ENCODE measurements at regions not wholly inside any gene's neighbourhood (a gene's known extent, or its start where the extent isn't known, plus 50 kb on each side); places are given as distances from the start of the nearest gene placed in this dataset.
A peak's percentile ranks its signal among the peaks of the same experiment; 100 is the strongest.
"Not testable (repeated sequence)": the region's sequence is repeated elsewhere in the genome, so short reads cannot be mapped to it uniquely, and the experiment has no call there.

GRCh38 chrX:27404366-27404765, 58.8 kb downstream of the PPP4R3C start:
- no peak for DNase-seq

GRCh38 chrX:27399146-27399456, 64.0 kb downstream of the PPP4R3C start:
- no peak for DNase-seq

GRCh38 chrX:27391623-27392022, 71.5 kb downstream of the PPP4R3C start:
- no peak for DNase-seq

GRCh38 chrX:27381419-27381818, 81.7 kb downstream of the PPP4R3C start:
- DNase-seq: no peak

GRCh38 chrX:27380163-27380845, 82.8 kb downstream of the PPP4R3C start:
- DNase-seq: no peak

GRCh38 chrX:27354021-27354420, 109.1 kb downstream of the PPP4R3C start:
- DNase-seq: no peak

- DNase-seq: no peak
Measured at GRCh38 chrX:27350476-27350875, 112.7 kb downstream of the PPP4R3C start.

- DNase-seq: peak; percentile 19 to 30
Measured at GRCh38 chrX:27336466-27337091, 126.6 kb downstream of the PPP4R3C start.

- DNase-seq: no peak
Measured at GRCh38 chrX:27321632-27322031, 141.5 kb downstream of the PPP4R3C start.

GRCh38 chrX:27309406-27309805, 153.7 kb downstream of the PPP4R3C start:
- DNase-seq: no peak

- DNase-seq: no peak
Measured at GRCh38 chrX:27307546-27307945, 155.6 kb downstream of the PPP4R3C start.

GRCh38 chrX:27292552-27292951, 170.6 kb downstream of the PPP4R3C start:
- DNase-seq: not testable (repeated sequence)

GRCh38 chrX:27276751-27277150, 186.4 kb downstream of the PPP4R3C start:
- no peak for DNase-seq

- DNase-seq: no peak
Measured at GRCh38 chrX:27254656-27255055, 208.5 kb downstream of the PPP4R3C start.

GRCh38 chrX:27251369-27251768, 211.8 kb downstream of the PPP4R3C start:
- DNase-seq: no peak

- no peak for DNase-seq
Measured at GRCh38 chrX:27242581-27242980, 220.6 kb downstream of the PPP4R3C start.

- no peak for DNase-seq
Measured at GRCh38 chrX:27241981-27242380, 221.2 kb downstream of the PPP4R3C start.

GRCh38 chrX:27240042-27240441, 223.1 kb downstream of the PPP4R3C start:
- DNase-seq: not testable (repeated sequence)

GRCh38 chrX:27236681-27237080, 226.5 kb downstream of the PPP4R3C start:
- DNase-seq: no peak

- no peak for DNase-seq
Measured at GRCh38 chrX:27229721-27230120, 233.4 kb downstream of the PPP4R3C start.

GRCh38 chrX:27222661-27223060, 240.5 kb downstream of the PPP4R3C start:
- no peak for DNase-seq

GRCh38 chrX:27186671-27187070, 276.5 kb downstream of the PPP4R3C start:
- DNase-seq: peak; percentile 9 to 17

GRCh38 chrX:27163236-27163635, 299.9 kb downstream of the PPP4R3C start:
- no peak for DNase-seq

GRCh38 chrX:27162496-27162895, 300.6 kb downstream of the PPP4R3C start:
- DNase-seq: no peak

- not testable (repeated sequence) for DNase-seq
Measured at GRCh38 chrX:27156921-27157320, 306.2 kb downstream of the PPP4R3C start.

All from stimulated activated CD4-positive, alpha-beta T cell treated with anti-CD3 and anti-CD28 coated beads, Interleukin-2, amount 100 ng/mL, for 24 hours (primary cell).